ENCODE measurements at regions not wholly inside any gene's neighbourhood (a gene's known extent, or its start where the extent isn't known, plus 50 kb on each side); places are given as distances from the start of the nearest gene placed in this dataset.
"Not testable (repeated sequence)": the region's sequence is repeated elsewhere in the genome, so short reads cannot be mapped to it uniquely, and the experiment has no call there.

- WGBS (ENCODE audit: insufficient coverage): no CpG with 5 or more reads among the region's 1 CpG
- no peak for TF ChIP-seq EZH2 (IDR thresholded peaks at IDR 0.05; ENCODE audit: borderline replicate concordance, insufficient read depth, low read depth, low read length, poor library complexity, severe bottlenecking)
- no peak for TF ChIP-seq CTCF (IDR thresholded peaks at IDR 0.05)
- ATAC-seq (ENCODE audit: low read depth) (no peak), DNase-seq (no peak)
- Mint-ChIP-seq H3K27me3 (peaks cover 18% of the 10 kb centered on the region), H3K27ac (no peak overlapping the region), H3K4me3 (no peak overlapping the region), H3K9me3 (ENCODE audit: insufficient read depth) (peaks cover 9% of the 10 kb centered on the region), H3K4me1 (no peaks in the 10 kb centered on the region)
- Histone ChIP-seq H3K79me2 (ENCODE audit: control insufficient read depth, insufficient read depth, low read length) (no peaks in the 10 kb centered on the region), H3K4me3 (ENCODE audit: control extremely low read depth in 1 of 5, extremely low read depth in 1 of 5, insufficient read depth in 1 of 5, low read depth in 2 of 5, low read length in 4 of 5) (no peak overlapping the region), H3K27me3 (replicated peaks in 1 of 4; ENCODE audit: control extremely low read depth in 1 of 4, control insufficient read depth in 3 of 4, insufficient read depth in 4 of 4, low read length in 3 of 4) (no peaks in the 10 kb centered on the region), H3K9ac (ENCODE audit: low read length) (no peak overlapping the region), H3K9me3 (ENCODE audit: control extremely low read depth in 1 of 3, control insufficient read depth in 2 of 3, insufficient read depth in 1 of 3, low read length in 2 of 3) (peaks cover 0 to 12% (median 0%) of the 10 kb centered on the region in 3 donors), H2AFZ (ENCODE audit: insufficient read depth, low read depth, low read length, poor library complexity, severe bottlenecking) (no peak overlapping the region), H3K27ac (ENCODE audit: low read length in 2 of 2) (no peak overlapping the region), H4K20me1 (ENCODE audit: control insufficient read depth, insufficient read depth, low read length, poor library complexity, severe bottlenecking) (no peaks in the 10 kb centered on the region), H3K4me1 (ENCODE audit: control insufficient read depth in 2 of 2, insufficient read depth in 2 of 2, low read length in 2 of 2) (no peaks in the 10 kb centered on the region), H3K4me2 (replicated peaks; ENCODE audit: low read depth, low read length, poor library complexity, severe bottlenecking) (no peak overlapping the region), H3K36me3 (replicated peaks in 1 of 2; ENCODE audit: control extremely low read depth in 1 of 2, control insufficient read depth in 1 of 2, extremely low read depth in 1 of 2, insufficient read depth in 2 of 2, low read length in 1 of 2) (no peaks in the 10 kb centered on the region)
- CTCF ChIA-PET: no interaction called here
- intact Hi-C loops (cut with micrococcal nuclease): no loop called here
- POLR2A ChIA-PET: no interaction called here
These were observed 80.0 kb upstream of the PRRC2C start for GRCh38 chr1:171405391-171405714.

GRCh38 chr1:171413557-171413956 is 71.8 kb upstream of the PRRC2C start:
- DNase-seq; H3K27me3 ChIP-seq (replicated peaks in 1 of 4; ENCODE audit: control extremely low read depth in 1 of 4, control insufficient read depth in 3 of 4, insufficient read depth in 4 of 4, low read length in 3 of 4); H3K4me3 Mint-ChIP-seq; H3K27ac Mint-ChIP-seq; H3K27ac ChIP-seq (ENCODE audit: low read length in 2 of 2); H3K4me2 ChIP-seq (replicated peaks; ENCODE audit: low read depth, low read length, poor library complexity, severe bottlenecking); POLR2A ChIA-PET; intact Hi-C loops (cut with micrococcal nuclease); H3K79me2 ChIP-seq (ENCODE audit: control insufficient read depth, insufficient read depth, low read length); H4K20me1 ChIP-seq (ENCODE audit: control insufficient read depth, insufficient read depth, low read length, poor library complexity, severe bottlenecking); H3K4me3 ChIP-seq (ENCODE audit: control extremely low read depth in 1 of 5, extremely low read depth in 1 of 5, insufficient read depth in 1 of 5, low read depth in 2 of 5, low read length in 4 of 5); H3K9me3 Mint-ChIP-seq (ENCODE audit: insufficient read depth); CTCF ChIA-PET; H2AFZ ChIP-seq (ENCODE audit: insufficient read depth, low read depth, low read length, poor library complexity, severe bottlenecking); H3K9me3 ChIP-seq (ENCODE audit: control extremely low read depth in 1 of 3, control insufficient read depth in 2 of 3, insufficient read depth in 1 of 3, low read length in 2 of 3); H3K4me1 ChIP-seq (ENCODE audit: control insufficient read depth in 2 of 2, insufficient read depth in 2 of 2, low read length in 2 of 2); H3K36me3 ChIP-seq (replicated peaks in 1 of 2; ENCODE audit: control extremely low read depth in 1 of 2, control insufficient read depth in 1 of 2, extremely low read depth in 1 of 2, insufficient read depth in 2 of 2, low read length in 1 of 2); H3K4me1 Mint-ChIP-seq; H3K9ac ChIP-seq (ENCODE audit: low read length); ATAC-seq (ENCODE audit: low read depth): not testable (repeated sequence)
- peaks cover 13% of the 10 kb centered on the region for H3K27me3 Mint-ChIP-seq
- 95% methylated on average over 1 of the region's 6 CpGs for WGBS (ENCODE audit: insufficient coverage)
